ENCODE measurements at regions not wholly inside any gene's neighbourhood (a gene's known extent, or its start where the extent isn't known, plus 50 kb on each side); places are given as distances from the start of the nearest gene placed in this dataset.

GRCh38 chr6:113505084-113505699 is 352.0 kb upstream of the MARCKS start:
- DNase-seq (ENCODE audit: low read depth in 1 of 2, low spot score in 1 of 2) (no peak), ATAC-seq (no peak), FAIRE-seq (no peak)
- Histone ChIP-seq H3K4me3 (no peak overlapping the region), H3K27ac (no peak overlapping the region), H3K9me3 (no peaks in the 10 kb centered on the region), H3K4me1 (no peaks in the 10 kb centered on the region), H3K4me2 (no peak overlapping the region)
- 100% methylated on average over 2 of the region's 2 CpGs for WGBS (ENCODE audit: missing lambda C conversion rate)
- TF ChIP-seq EHF (CRISPR knock-in tag; IDR thresholded peaks at IDR 0.05) (no peak), GATA3 (IDR thresholded peaks at IDR 0.05; ENCODE audit: borderline replicate concordance) (no peak), NPAS2 (CRISPR knock-in tag; IDR thresholded peaks at IDR 0.05; ENCODE audit: borderline replicate concordance) (no peak), POLR2AphosphoS2 (conservative IDR thresholded peaks at IDR 0.05; ENCODE audit: low read length) (no peak), SMC3 (IDR thresholded peaks at IDR 0.05) (no peak), HOXB5 (CRISPR knock-in tag; IDR thresholded peaks at IDR 0.05) (no peak), E2F6 (IDR thresholded peaks at IDR 0.05; ENCODE audit: borderline replicate concordance, low read depth) (no peak), MAZ (IDR thresholded peaks at IDR 0.05; ENCODE audit: borderline replicate concordance, low read depth, low read length) (no peak), FOSL2 (IDR thresholded peaks at IDR 0.05) (no peak), FOSL2 (CRISPR knock-in tag; IDR thresholded peaks at IDR 0.05) (no peak)
- ChIA-PET POLR2A (no interaction called here), CTCF (no interaction called here)

GRCh38 chr6:113508249-113508648 is 348.9 kb upstream of the MARCKS start:
- Histone ChIP-seq H3K4me1 (no peaks in the 10 kb centered on the region), H3K4me2 (no peak overlapping the region), H3K9me3 (no peaks in the 10 kb centered on the region), H3K4me3 (no peak overlapping the region), H3K27ac (no peak overlapping the region)
- FAIRE-seq (no peak), DNase-seq (ENCODE audit: low read depth in 1 of 2, low spot score in 1 of 2) (no peak), ATAC-seq (no peak)
- WGBS (ENCODE audit: missing lambda C conversion rate) = 59% methylated on average over 3 of the region's 3 CpGs
- TF ChIP-seq ESRRA (IDR thresholded peaks at IDR 0.05; ENCODE audit: borderline replicate concordance, low read length) (no peak), TFCP2L1 (CRISPR knock-in tag; IDR thresholded peaks at IDR 0.05) (no peak), ZNF302 (CRISPR knock-in tag; IDR thresholded peaks at IDR 0.05) (no peak), SREBF2 (IDR thresholded peaks at IDR 0.05) (no peak), CHD4 (IDR thresholded peaks at IDR 0.05; ENCODE audit: borderline replicate concordance) (no peak), FOSL2 (IDR thresholded peaks at IDR 0.05) (no peak), FOSL2 (CRISPR knock-in tag; IDR thresholded peaks at IDR 0.05) (no peak), CHD2 (IDR thresholded peaks at IDR 0.05; ENCODE audit: low read length, partially characterized antibody) (no peak), FOXS1 (CRISPR knock-in tag; IDR thresholded peaks at IDR 0.05) (no peak), HOXB5 (CRISPR knock-in tag; IDR thresholded peaks at IDR 0.05) (no peak), JUNB (IDR thresholded peaks at IDR 0.05) (no peak), BCL3 (IDR thresholded peaks at IDR 0.05) (no peak), EP300 (IDR thresholded peaks at IDR 0.05) (no peak), CTCF (IDR thresholded peaks at IDR 0.05) (no peak), JUN (IDR thresholded peaks at IDR 0.05) (no peak), NFE2L2 (conservative IDR thresholded peaks at IDR 0.05; ENCODE audit: low read length) (no peak), NR3C1 (IDR thresholded peaks at IDR 0.05) (no peak), GATA3 (IDR thresholded peaks at IDR 0.05; ENCODE audit: borderline replicate concordance) (no peak)
- ChIA-PET CTCF (no interaction called here), POLR2A (no interaction called here)

Data from A549 (cell line).